NCI-H146 (cell line): ENCODE measurements at regions not wholly inside any gene's neighbourhood (a gene's known extent, or its start where the extent isn't known, plus 50 kb on each side); places are given as distances from the start of the nearest gene placed in this dataset.
"Not testable (repeated sequence)": the region's sequence is repeated elsewhere in the genome, so short reads cannot be mapped to it uniquely, and the experiment has no call there.

Source experiments
- DNase-seq: peaks from one replicate; lab custom pipeline; 2025; lab: John Stamatoyannopoulos, UW

DNA sequence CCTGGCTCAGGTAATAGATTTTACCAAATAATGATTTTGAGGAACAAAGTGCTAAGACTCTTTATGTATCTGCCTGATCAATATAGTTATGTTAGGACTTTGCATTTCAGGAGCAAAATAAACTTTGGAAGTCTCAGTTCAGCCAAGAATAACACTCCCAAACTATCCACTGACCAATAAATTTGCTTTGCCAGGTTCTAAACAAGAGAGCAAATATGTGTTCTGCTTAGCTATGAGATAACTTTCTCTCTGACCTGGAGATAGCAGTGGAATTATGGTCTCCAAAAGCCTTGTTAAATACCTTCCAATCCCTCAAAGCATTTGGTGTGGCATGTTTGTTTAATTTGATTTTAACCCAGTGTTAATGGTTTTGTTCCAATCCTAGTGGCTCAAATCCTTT, 1541.1 kb downstream of the FAM181B start:
- no peak for DNase-seq

DNA sequence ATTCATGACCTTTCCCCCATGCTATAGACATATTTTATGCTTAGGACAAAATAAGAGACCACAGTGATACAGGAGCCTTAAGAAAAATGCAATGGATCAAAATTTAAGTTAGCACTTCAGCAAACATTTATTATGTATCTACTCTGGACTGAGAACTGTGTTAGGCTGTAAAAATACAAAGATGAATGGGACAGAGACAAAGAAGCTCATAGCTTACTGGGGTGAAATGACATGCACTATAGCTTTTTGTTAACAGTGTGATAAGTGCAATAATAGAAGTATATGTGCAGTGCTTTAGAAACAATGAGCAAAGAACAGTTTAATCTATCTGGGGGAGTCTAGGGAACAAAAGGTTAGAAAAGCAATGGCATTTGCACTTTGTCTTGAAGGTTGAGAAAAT, 1543.1 kb downstream of the FAM181B start:
- DNase-seq = no peak

DNA sequence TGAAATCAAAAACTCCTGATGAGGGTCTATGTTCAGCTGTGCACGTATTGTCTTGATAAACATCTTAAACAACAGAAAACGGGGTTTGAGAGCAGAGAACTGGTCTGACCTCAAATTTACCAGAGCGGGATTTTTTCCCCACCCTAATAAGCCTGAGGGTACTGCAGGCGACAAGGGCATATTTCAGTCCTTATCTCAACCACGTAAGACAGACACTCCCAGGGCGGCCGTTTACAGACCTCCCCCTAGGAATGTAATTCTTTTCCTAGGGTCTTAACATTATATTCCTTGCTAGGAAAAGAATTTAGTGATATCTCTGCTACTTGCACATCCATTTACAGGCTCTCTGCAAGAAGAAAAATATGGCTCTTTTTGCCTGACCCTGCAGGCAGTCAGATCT, 1546.6 kb downstream of the FAM181B start:
- DNase-seq = not testable (repeated sequence)

DNA sequence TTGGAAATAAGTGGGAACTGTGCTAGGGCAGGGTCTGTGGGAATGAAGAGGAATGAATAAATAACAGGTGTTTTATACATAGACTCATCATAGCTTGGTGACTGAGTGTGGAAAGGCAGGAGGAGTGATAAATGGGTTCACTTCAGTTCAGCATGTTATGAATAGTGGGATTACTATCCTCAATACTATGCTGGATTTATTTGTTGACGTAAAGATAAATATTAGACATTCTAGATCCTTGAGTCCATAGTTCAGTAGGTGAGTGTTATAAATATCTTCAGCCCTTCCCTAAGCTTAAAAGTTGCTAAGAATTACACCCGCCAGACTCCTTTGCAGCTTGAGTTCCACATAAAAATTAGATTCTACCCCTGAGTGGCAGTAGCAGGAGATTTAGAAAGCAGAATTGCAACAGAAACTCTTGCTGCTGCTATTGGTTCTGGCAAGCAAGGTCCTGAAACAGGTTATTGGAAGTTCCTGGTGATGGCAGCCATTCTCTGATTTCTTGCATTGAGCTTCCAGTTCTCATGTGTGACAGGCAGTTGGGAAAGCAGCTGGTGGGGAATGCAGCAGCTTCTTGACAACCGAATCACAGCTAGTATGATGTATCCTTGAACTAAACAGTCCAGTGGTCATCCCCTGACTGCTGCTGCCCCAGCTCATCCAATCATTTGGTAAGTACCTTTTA, 1558.9 kb downstream of the FAM181B start:
- no peak for DNase-seq

DNA sequence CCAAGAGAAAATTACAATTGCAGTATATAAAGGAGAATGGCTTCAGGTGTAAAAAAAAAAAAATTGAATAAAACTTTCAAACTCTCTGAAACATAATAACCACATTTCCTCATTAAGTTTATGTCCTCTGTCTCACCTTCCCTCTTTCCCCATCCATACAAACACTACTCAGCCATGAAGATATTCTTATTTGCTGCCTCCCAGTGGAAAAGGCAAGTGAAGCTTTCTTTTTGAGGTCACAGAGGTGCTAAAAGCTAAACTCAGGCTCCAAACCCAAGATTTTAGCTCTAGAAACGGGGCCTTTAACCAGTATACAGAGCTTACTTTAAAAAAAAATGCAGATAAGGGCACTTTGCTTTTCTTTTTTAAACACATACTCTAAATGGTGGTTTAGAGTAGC, 1568.5 kb downstream of the FAM181B start:
- no peak for DNase-seq

DNA sequence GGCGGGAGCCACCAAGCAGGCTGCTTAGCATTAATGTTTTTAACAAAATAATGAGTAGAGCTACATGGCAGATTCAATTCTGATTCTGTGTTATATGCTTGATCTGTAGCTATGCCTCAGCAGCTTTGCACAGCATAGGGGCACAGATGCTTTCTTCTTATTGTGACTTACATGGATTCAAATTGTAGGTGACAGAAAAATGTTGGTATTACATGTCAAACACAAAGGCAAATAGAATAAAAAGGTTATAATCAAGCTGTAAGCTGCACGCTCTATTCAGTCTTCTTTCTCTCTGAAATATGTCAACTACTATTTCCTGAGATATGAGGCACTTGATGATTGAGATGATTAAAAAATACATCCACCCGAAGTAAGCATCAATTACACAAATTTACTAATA, 1573.8 kb downstream of the FAM181B start:
- no peak for DNase-seq

DNA sequence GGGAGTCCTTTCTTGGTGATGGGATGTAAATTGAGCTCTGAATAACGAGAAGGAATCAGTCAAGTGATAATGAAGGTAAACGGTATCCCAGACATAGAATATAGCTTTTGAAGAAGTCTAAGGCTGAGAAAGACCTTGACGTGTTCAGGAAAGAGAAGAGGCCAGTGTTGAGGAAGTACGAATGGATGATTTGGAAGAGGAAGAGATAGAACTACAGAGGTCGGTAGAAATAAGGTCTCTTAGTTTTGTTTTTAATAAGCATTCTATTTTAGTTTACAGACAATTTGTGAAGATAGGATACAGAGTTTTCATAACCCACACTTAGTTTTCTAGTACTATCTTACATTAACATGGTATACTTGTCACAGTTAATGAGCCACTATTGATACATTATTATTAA, 1598.1 kb downstream of the FAM181B start:
- DNase-seq = no peak

DNA sequence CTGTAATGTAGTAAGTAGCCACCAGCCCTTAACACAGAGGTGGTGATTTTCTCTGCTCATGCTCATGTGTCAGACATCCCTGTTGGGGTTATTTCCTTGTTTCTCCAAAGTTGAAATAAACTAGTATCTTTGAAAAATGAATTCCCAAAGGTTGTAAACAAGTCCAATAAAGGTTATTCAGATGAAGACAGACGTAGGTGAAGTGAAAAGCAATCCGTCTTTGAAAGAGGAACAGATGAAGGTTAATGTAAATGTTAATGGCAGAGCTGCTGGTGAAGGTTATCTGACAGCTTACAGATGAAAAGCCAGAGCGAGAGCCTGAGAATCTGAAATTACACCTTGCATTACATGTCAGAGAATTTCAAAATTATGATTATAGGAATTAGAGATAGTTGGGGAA, 1604.0 kb downstream of the FAM181B start:
- DNase-seq = no peak

DNA sequence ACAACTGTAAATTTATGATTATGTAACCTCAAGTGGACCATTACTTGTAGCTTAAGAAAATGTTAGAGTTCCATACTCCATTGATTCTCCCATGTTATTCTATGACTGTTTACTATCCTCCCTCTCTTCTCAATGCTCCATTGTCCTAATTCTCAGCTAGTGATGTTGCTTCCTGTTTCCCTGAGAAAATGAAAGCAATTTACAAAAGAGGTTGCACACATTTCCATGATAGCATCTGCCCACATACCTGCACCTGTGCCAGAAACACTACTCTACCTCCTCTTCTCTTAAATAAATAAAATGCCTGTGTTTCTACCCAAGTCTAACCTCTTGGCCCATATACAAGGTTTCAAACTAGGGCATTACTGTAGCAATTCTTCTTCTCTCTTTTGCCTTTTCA, 1620.9 kb downstream of the FAM181B start:
- DNase-seq = no peak

DNA sequence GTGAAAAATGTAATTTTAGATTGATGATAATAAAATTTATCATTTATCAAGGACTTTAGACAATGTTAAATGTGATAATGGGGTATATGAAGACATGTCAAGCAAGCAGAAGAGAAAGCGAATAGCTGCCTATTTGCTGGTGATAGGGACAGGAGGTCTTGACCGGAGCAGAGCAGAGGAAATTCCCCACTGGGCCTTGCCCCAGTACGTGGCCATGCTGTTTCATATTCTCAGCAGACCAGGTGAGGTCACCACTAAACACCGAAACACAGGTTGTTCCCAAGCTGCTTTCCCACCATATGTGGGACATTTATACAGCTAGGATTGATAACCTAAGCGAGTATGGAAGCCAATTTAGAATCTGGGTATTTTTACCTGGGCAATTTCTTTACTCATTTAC, 1629.6 kb downstream of the FAM181B start:
- DNase-seq = no peak

DNA sequence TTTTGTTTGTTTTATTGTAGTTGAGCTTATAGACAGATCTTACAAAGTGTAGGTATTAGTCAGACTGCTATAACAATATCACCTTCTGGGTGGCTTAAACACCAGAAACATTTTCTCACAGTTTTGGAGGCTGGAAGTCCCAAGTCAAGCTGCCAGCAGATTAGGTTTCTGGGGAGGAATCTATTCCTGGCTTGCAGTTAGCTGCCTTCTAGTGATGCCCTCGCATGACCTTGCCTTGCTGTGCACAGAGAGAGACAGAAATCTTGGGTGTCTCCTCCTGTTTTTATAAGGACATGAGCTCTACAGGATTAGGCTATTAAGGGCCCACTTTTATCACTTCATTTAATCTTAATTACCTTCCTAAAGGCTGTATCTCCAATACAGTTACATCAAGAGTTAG, 1635.2 kb downstream of the FAM181B start:
- no peak for DNase-seq

DNA sequence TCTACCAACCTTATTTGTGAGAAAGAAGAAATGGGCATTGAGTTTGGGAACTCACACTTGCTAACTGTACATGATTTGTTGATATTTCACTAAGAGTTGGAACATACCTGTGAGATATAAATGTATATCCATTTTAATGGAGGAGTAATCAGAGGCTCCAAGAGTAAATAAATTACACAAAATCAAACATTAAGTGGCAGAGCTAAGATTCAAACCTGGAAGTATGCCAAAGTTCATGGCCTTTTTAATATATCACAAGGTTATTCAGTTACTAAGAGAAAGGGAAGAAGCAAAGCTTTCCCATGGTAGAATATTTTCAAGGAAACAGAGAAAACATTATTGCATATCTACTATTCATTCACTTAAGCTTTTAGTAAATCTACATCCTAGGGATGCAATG, 1641.1 kb downstream of the FAM181B start:
- no peak for DNase-seq

DNA sequence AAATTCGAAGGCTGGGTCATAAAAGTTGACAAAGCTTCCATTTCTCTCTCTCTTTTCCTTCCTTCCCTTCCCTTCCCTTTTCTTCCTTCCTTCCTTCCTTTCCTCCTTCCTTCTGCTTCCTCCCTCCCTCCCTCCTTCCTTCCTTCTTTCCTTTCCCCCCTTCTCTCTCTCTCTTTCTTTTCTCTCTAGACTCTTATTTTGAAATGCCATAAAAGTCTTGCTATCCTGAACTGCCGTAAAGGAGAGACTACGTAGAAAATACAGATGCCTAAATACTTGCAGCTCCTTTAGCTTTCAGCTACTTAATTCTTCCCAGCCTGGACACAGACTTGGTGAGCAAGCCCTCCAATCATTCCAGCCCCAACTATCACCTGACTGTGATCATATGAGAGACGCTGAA, 1644.4 kb downstream of the FAM181B start:
- DNase-seq = no peak

DNA sequence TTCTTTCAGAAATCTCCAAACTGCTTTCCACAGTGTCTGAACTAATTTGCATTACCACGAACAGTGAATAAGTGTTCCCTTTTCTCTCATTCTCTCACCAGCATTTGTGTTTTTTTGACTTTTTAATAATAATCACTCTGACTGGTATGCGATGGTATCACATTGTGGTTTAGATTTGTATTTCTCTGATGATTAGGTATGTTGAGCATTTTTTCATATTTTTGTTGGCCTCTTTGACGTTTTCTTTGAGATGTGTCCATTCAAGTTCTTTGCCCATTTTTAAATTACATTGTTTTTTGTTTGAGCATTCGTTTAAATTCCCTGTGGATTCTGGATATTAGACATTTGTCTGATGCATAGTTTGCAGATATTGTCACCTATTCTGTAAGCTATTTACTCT, 1639.6 kb upstream of the TENM4 start:
- DNase-seq = no peak

DNA sequence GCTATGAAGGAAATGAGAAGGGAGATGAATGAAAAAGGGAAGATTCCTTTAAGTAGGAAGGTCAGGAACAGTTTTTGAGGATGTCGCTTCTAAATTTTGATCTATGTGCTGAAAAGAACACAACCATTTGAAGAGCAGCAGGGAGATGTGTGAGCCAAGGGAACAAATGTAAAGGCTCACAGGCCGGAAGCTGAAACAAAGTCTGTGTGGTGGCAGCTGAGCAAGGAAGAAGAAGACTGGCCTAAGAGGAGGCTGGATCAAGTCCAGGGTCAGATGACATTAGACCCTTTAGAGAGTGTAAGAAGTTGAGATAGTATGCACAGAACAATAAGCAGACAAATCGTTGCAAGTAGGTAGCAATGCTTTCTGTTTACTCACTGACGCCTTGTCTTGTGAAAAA, 1631.4 kb upstream of the TENM4 start:
- no peak for DNase-seq

DNA sequence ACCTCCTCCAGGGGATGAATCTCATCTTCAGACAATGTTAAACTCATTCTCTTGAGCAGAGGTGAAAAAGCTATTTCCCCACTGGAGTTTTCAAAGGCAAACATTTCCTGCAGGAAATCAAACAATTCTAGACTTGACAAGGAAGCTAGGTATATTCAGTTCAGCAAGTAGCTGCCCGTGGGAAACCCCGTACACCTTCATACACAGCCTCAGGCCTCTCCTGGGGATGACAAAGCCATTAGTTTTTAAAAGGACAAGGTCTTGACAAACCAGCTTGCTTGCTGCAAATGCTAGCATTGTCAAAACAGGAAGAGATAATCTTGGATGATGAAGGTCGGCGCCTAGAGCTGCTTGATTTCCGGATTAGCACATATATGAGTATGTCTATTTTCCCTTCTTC, 1630.8 kb upstream of the TENM4 start:
- no peak for DNase-seq

DNA sequence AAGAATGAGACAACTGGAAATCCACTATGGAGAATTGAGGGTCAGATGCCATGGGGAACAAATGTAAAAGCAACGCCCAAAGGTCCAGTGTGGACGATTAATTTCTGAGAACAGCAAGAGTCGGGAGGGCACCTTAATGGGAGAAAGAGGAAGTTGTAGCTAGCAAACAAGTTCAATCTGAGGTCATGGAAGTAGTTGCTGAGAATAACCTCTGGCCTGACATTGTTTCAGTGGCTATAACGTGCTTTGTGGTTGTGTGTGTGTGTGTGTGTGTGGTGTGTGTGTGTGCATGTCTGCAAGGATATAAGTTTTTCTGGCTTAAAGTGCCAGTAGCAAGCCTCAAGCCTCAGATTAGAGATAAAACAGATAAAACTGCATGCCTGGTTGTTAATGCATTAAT, 1630.1 kb upstream of the TENM4 start:
- no peak for DNase-seq

DNA sequence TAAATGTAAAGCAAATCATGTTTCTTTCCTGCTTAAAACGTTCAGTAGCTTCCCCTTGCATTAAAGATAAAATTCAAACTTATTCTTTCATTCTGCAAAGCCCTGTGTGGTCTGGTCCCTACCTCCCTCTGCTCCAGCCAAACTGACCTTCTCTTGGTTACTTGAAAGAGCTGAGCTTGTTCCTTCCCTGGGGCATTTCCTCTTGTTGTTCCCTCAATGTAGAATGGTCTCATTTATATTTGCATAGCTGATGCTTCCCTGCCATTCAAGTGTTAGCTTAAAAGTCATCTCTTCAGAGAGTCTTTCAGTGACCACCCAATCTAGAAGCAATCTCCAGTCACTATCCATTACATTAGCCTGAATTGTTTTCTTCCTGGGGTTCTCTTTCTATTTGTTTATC, 1618.5 kb upstream of the TENM4 start:
- DNase-seq = no peak

DNA sequence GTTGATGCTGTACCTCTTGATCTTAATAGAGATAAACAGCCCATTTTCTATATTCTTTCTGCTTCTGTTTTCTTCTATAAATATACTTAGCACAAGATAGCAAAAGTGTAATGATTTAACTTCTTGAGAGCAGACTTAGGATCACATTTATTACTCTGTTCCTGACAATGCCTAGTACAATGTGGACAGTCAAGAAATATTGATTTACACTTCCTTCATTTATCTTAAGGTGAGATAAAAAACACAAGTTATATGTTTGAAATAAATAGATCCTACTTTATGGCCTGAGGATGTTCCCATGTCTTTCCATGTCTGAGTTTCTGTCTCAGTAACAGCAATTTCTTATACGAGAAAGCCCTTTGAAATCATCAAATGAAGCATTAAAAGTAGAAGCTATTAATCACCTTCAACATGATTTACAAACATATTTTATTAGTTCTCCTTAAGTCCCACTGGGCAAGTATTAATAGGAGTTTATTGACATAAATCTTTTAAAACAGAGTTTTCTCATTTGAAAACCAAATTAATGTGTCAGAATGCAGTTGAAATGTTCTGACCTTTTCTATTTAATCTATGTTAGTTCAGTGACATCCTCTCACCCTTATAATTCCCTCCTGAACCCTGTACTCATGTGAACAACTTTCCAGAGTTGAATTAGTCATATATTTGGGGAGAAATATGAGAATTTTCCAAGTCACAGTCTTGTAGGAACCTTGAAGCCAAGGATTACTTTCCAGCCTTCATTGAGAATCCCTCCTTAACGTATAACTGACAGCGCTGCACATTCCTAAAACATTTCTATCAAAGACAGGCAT, 1611.7 kb upstream of the TENM4 start:
- no peak for DNase-seq

DNA sequence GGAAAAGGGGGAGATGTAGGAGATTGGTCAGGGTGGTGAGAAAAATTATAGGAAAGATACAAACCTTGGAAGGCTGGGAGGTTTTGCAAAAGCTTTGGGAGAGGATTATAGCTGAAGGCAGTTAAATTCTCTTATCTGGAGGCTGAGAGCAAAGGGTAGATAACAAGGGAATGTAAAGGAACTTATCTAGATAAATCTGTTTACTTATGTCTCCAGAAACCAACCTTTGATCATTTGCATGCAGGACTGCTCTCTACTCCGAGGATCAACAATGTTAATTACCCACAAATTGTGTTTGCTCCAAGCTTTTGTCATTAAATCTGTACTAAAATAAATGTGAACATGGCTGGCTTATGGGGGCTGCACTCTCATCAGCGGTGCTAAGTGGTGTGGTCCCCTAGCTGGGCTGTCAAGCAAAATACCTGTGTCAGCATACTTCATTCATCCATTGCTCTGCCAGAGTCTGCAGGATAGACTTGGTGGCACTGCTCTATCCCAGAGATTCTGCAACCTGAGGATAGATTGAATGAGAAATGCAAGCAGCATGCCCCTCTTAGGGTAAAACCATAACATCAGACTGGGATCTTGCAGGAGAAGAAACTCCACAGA, 1599.2 kb upstream of the TENM4 start:
- no peak for DNase-seq

DNA sequence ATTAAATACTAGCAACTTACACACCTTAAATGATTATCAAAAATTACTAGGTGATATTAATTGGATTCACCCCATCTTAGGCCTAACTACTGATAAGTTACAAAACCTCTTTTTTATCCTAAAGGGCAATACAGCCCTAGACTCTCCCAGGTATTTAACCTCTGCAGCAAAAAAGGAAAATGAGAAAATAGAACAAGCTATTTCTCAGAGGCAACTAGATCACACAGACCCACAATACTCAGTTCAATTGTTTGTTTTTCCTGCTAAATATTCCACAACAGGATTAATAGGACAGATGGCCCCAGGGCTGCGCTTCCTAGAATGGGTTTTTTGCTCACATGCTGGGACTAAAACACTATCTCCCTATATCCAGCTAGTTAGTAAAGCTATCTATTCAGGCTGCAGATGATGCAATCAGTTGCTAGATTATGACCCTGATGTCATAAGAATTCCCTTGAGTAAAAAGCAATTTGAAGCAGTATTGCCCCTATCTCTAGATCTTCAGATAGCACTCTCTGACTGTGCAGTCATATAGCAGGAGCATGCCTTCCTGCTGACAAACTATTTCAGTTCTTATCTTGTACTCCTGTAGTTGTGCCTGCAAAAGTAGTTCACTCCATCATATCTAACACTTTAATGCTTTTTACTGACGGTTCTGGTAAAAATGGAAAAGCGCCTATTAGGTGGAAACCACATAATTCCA, 1595.5 kb upstream of the TENM4 start:
- no peak for DNase-seq

DNA sequence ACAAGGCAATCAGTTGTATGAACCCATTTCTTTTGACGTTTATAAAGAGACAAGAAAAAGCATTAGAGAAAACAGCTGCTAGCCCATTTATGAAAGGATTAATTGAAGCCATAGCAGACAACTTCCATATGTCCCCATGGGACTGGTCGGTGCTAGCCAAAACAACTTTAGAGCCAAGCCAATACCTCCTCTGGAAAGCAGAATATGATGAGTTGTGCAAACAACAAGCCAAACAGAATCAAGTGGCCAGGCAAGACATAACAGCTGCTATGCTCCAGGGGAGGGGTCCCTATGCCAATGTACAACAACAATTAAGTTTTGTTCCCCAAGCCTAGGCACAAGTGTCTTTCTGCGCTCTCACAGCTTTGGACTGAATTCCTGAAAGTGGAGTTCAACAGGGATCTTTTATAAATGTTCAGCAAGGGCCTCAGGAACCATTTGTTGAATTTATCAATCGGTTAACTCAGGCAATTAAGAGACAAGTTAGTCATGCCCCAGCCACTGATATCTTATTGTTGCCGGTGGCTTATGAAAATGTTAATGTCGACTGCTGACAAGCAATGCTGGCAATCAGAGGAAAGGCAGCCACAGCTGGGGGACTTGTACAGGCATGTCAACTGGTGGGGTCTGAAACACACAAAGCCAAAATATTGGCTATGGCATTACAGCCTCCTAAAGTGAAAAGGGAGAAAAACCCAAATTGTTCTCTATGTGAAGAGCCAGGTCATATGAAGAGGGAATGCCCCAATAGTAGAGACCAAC, 1593.1 kb upstream of the TENM4 start:
- DNase-seq = no peak
